Stimulated activated CD4-positive, alpha-beta T cell treated with anti-CD3 and anti-CD28 coated beads, TNF-alpha, amount 100 ng/mL, for 4 hours (primary cell): ENCODE measurements at regions not wholly inside any gene's neighbourhood (a gene's known extent, or its start where the extent isn't known, plus 50 kb on each side); places are given as distances from the start of the nearest gene placed in this dataset.

ENCODE experiments used
- DNase-seq, 3 experiments: peaks; one replicate each; pipeline ENCODE4 v3.0.0-alpha.2; 2020; ENCODE audit warnings: low read depth in 3 of 3

DNA sequence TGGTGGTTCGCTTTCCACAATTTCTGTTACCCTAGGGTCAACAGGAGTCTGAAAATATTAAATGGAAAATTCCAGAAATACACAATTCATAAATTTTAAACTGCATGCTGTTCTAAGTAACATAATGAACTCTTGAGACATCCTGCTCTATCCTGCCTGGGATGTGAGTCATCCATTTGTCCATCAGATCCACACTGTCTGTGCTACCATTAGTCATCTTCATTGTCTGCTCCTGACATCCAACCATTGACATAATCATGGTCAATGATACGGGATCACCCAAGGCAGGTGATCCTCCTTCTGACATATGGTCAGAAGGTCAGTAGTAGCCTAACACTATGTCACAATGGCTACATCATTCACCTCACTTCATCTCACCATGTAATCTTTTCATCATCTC lies 276.7 kb upstream of the KIF2A start:
- no peak for DNase-seq

DNA sequence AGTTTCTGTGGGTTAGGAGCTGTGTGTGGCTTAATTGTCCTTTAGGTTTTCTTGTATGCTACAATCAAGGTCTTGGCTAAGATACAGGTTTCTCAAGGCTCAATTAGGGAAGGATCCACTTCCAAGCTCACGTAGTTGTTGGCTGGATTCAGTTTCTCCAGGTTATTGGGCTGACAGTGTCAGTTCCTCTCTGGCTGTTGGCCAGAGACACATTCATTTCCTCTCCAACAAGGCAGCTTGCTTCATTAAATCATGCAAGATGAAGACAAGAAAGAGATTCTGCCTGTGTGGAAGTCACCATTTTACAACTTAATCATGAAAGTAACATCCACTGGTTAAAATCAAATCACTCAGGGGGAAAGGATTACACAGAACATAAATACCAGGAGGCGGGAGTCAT lies 275.7 kb upstream of the KIF2A start:
- DNase-seq, result no peak

DNA sequence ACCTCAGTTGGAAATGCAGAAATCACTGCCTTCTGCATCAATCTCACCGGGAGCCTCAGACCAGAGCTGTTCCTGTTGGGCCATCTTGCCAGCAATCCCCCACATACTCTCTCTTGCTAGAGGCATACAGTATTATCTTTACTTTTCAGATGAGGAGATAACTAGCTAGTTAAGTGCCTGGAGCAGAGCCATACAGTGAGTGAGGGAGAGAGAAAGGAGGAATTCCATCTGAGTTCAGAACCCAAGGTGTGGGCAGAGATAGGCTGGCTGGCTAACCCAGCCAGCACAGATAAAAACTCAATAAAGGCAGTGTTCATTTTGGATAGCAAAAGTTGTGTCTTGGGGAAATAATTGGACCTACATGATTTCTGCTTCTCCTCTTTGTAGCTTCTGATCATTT lies 268.0 kb upstream of the KIF2A start:
- no peak for DNase-seq

DNA sequence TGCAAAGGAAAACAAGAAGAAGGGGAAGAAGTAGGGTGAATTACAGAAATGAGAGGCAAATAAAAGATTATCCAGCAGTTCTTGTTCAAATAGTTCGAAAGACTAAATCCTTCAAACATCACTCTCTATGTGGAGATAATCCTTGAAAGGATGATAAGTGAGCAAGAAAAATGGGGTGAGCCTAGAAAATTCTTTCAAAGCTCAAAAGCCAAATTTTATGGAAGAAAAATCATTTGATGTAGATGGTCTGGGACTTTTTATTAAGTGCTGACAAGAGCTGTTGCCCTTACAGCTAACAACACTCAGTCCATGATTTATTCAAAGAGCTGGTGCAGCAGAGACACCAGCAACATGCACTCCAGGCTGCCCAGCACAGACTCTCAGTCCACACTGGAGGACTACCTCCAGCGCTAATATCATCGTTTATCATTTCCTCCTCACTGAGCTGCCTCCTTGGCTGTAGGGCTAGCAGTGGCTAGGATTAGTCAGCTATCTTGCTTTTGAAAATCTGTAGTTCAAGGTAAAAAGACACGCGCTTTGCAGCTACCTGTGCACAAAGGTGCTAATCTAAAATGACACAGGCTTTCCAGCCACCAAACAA lies 264.8 kb upstream of the KIF2A start:
- DNase-seq, result no peak

DNA sequence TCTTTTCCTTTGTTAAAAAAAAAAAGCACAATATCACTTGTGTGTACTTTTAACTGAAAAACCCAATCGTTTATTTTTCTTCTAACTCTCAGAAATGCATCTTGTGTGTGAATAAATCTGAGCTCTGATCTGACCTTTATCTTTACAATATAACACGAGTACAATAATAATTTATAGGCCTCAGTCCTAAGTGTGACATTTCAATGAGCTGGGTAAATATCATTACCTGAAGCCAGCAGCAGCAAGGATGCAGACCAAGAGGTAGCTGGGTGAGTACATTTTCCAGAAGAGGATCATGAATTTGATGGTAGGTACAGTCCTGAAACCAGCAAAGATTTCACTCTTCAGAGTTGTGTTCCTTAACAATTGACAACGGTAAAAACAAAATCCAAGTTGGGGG lies 264.0 kb upstream of the KIF2A start:
- no peak for DNase-seq

DNA sequence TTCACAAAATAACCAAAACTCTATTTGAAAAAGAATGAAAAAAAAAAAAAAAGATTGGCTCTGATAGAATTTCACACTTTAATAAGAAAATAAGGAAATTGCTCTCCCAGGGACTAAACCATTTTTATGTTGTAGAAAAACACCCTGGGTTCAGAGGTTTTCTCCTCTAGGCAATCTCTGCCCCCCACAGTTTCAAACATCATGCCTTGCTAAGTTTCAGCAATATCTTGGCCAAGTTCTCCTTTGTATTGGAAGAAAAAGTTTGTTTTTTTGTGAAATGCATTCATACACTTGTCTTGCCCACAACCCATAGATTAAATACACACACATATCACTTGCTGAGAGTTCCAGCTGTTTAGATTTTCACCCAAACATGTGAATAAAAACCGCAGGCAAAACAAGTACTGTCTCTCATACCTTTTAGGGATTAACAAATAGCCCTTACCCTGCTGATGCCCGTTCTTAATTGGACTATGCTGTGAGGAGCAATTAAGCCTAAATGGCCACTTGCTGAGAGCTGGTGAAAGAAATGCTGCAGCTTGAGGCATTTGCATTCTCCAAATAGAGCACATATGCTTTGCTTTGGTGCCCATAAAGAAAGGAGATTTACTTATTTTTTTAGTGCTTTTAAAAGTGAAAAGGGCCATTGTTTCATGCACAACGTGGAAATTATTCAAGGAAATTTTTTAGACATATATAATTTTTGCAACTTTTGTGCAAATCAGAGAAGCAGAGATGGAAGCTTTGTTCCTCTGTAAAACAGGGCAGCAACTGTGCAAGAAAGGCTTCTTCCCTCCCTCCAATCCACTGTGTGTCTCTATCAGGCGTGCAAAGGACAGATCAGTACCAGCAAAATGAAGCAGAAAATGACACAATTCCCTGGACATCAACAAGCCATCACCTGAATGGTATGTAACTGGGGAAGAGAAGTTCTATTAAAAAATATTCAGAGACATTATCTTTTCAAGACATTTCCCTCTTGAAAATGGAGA lies 262.4 kb upstream of the KIF2A start:
- DNase-seq, result no peak

DNA sequence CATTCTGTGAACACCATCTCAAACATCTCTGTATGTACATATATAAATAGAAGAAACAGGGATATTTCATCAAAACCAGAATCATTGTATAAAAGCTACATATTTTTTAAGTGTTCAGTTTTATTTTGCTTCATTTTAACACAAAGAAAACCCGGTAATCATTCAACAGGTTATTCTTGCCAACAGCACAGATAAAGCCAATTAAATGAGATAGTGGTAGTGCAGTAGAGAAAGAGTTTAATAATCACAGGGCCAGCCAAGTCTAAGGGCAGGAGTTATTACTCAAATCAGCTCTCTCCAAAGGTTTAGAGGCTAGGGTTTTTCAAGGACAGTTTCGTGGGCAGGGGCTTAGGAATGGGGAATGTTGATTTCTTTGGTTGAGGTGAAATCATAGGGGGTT lies 261.0 kb upstream of the KIF2A start:
- DNase-seq, result no peak

DNA sequence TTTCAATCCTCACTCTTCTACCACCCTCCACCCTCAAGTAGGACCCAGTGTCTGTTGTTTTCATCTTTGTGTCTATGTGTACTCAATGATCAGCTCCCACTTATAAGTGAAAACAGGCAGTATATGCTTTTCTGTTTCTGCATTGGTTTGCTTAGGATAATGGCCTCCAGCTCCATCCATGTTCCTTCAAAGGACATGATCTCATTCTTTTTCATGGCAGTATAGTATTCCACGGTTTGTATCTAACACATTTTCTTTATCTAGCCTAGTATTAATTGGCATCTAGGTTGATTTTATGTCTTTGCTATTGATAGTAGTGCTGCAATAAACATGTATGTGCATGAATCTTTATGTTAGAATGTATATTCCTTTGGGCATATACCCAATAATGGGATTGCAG lies 259.8 kb upstream of the KIF2A start:
- DNase-seq, result no peak

DNA sequence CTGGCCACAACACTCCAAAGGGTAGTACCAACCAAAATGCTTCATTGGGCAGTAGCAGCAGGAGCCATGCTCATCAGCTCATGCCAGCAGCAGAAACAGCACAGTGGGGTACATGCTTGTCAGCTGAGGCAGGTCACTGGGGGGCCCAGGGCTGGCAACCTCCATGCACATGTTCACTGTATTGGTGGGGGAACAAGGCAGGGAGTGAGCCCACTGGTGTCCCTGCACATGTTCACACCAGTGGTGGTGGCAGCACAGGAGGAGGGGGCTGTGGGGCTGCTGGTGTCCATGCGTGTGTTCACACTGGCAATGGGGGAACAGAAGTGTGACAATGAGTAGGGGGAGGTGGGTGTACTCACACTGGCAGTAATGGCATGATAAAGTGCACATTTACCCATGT lies 254.3 kb upstream of the KIF2A start:
- DNase-seq, result no peak

DNA sequence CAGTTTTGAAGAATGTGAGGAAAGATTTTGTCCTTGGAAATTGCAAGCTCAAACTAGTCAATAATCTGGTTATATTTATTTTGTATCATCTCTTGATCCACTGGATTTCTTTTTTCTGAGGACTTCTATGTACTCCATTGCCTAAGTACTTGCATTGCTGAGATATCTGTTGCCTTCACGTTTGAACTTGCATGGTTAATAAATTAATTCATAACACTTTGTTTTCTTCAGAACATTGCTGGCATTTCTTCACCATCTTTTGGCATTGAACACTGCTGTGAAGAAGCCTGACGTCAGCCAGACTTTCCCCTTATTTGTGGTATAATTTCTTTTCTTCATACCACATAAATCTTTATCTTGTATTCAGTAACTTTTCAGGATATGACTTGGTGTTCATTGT lies 246.0 kb upstream of the KIF2A start:
- no peak for DNase-seq

DNA sequence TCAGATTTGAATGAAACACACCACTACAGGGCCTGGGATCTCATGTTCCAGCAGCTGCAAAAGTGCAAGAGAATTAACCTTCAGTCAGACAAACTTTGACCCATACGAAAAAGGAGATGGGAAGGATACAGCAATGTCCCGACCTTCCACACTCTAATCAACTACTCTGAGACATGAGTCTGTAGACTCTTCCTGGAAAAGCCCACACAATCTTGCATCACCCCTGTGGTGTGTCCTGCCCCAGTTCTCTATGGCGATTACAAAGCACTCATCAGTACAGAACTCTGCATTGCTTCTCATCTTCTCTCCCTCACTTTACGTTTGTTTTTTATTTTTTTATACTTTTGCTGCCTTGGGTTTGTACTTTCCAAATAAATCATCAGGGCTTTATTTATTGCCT lies 241.0 kb upstream of the KIF2A start:
- no peak for DNase-seq

DNA sequence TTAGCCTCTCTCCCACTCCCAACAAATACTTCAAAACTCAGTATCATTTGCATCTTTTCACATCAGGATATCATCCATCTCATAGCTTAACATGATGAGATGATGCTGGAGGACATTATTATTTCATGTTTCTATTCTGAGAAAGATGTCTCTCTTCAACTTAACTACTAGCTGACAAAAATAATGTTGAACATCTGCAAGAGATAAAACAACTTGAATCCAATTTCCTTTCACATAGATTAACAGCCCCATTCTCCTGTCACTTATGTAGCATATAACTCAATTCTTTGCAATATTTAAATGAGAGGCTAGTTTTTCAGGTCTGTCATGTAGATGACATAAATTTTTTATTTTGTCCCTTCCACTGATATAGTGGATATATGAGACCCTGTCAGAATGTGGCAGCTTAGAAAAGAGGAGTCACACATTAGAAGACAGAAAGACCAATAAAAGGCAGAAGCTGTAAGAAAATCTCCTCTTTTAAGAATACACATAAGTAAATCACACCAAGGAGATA lies 239.2 kb upstream of the KIF2A start:
- DNase-seq, result no peak

DNA sequence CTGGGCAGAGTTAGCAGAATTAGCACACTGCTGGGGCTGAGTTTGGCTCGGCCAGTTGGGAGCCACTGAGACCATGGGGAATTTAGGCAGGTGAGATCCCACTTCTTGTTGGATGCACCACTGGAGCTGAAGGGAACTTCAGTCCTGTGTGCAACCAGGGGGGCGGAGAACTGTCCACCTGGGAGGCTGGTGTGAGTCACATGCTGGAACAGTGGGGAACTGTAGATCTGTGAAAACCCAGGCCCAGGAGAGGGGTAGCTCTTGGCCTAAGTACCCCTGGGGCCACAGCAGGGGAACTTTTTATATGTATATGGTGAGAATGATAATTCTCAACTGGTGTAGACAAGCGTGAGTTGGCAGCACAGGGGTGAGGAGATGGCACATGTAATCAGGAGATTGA lies 237.5 kb upstream of the KIF2A start:
- no peak for DNase-seq

DNA sequence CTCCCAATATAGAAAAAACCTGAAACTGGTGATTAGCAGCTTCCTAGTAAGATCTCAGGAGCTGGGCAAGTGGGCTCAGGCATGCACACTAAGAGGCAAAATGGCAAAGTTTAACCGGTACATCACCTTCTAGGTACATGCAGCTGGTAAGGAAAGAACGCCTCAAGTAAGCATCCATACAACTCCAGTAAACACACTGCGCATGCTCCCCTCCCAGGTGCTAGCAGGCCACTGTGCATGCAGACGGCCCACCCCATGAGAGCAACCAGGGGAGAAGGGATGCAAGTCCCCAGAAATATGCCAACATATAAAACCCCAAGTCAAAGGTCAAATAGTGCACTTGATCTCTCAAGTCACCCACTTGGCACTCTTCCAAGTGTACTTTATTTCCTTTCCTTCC lies 228.6 kb upstream of the KIF2A start:
- no peak for DNase-seq

DNA sequence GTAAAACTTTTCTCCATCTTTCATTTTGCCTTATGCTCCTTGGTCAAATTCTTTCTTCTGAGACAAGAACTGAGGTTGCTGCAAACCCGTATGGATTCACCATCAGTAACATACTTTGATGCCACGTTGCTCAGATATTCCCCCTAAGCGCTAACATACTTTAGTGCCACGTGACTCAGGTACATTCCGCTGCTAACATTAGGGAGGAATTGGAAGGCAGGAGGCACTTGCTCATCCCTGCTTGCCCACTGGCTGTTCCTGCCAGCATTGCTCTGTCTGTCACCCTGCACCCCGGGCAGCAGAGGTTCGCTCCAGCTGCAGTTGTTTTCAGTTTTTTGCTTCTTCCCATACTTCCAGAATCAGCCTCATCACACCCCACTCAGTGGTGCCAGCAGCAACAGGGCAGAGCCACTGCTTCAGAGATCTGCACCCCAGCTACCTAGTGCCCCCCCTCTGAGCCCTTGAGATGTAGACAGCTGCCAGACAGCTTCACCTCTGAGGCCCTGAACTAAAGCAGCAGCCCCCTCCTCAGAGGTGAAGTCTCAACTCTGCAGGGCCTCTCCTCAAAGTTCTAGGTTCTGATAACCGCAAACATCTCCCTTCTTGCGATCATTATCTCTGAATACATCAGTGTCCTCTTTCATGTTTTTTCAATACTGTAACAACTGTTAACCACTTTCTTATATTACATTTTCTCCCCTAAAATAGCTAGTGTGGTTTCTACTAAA lies 228.0 kb upstream of the KIF2A start:
- DNase-seq, result no peak

DNA sequence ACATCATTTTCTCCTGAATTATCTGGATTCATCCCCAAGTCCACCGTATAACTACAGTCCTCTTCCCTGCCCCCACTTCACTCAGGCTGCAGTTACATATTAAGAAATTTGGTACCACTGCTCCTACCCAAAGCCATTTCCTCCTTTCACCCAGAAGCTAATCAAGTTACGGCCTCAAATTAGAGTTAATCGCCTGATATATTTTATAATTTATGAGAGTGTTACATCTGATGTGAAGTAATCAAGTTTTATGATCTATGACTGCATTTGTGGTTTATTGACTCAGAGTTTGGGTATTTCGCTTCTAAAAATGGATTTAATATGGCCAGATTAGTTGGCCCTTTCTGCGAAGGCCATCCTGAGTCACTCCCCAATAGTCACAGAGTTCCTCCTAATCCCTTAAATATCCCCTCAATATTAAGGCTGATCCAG lies 223.6 kb upstream of the KIF2A start:
- DNase-seq, result no peak

DNA sequence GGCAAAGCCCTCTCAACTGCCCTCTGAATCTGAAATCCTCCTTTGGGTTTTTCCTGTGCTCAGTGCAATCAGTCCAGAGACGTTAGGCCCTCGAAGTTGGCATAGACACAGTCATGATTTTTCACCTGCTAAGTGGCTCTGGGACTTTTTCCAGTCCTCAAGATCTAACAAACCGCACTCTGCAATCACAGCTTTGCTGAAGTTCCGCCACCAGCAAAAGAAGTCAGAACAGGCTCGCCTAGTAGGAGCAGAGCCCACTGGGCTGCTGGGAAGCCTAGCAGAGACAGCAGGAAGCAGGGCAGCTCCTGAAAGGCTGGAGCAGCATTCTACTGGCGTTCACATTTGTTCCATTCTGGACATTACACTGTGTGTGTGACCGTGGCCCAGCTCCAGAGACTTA lies 222.8 kb upstream of the KIF2A start:
- no peak for DNase-seq

DNA sequence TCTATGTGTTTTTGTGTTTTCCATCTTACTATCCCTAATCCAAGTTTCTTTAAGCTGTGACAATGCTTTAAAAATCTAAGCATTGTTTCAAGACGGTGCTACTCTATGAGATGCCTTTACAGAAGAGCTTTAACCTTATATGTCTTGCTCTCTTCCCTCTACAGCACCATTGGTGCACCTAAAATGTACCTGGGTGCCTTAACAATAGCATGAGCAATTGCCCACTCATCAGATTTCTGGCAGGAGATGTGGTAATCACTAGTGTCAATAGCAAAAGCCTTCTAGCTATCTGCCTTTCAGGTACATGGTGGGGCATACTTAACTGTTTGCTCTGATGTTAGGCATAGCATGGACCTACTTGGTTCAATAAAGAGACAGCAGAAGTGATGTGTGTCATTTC lies 222.3 kb upstream of the KIF2A start:
- DNase-seq, result no peak

DNA sequence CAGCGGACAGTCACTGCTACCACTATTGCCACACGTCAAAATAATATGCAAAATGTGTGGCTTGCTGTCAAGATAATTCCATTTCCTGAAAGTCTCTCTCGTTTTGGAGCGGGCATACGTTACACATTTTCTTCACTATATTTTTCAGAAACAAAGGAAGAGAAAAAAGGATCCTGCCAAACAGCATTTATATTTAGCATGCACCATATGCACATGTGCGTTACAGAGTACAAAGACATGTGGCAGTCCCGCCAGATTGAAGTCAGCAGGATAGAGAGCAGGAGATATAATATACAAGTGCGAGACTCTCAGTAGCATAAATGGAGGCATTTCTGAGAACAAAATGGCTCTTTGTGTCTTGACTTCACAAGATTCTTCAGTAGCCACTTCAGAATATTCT lies 221.6 kb upstream of the KIF2A start:
- no peak for DNase-seq

DNA sequence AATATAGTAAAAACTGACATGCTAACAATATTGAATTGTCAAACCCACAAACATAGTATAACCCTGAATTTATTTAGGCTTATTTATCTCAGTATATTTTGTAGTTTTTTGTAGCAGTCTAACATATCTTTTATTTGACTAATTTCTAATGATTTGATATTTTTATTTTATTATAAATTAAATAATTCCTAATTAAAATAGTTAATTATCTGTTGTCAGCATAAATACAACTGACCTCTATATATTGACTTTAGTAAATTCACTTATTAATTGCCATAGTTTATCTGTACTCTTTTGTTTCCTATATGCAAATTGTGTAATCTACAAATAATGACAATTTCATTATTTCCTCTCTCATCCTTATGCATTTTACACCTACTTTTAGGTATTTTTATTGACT lies 215.1 kb upstream of the KIF2A start:
- DNase-seq, result no peak

DNA sequence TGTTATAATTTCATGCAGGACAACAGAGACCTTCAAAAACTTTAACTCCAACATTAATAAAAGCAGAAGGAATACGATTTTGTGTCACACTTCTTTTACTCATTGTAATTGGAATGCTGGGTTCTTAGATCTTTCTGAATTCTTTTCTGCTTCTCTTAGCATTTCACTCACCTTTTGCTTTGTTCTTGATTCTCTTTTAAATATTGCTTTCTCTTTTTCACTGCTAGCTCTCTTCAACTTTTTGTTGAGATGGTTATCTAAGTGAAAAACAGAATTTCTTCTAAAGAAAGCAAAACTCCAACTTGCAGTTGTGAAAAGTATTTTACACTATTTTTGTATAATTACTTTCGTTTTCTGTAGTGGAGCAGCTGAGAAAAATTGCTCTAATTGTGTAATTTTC lies 212.6 kb upstream of the KIF2A start:
- no peak for DNase-seq

DNA sequence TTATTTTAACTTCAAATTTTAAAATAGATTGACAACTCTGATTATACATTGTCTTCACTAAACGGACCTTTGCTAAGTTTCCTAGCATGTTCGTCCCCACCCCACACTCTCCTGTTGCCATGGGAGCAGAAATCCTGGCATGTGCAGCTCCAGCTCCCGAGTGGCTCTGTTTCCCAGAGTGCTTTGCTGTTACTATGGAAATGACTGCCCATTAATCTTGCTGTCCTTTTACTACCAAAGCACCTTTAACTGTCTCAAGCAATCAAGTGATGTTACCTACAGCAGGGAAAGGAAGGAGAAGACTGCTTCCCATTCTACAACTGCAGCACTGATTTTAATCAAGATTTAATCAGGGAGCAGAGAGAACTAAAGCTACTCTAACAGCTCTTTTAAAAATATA lies 212.0 kb upstream of the KIF2A start:
- DNase-seq, result no peak

DNA sequence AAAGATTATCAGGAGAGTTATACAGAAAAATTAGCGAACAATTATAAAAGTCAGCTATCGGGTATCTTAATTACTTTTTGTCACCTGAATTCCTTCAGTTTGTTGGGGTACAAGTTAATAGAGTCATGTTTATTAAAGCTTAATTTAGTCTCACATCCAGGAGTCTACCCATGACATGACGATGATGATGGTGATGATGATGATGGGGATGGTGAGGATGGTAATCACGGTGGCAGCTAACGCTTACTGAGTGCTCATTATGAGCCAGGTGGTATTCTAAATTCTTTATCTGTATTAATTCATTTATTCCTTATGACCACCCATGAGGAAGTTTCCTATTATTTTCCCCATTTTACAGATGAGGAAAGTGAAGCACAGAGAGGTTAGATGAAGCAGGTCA lies 208.6 kb upstream of the KIF2A start:
- no peak for DNase-seq
